Stimulated activated CD8-positive, alpha-beta memory T cell treated with anti-CD3 and anti-CD28 coated beads, Interleukin-15, amount 100 ng/mL, for 1 hour (primary cell): ENCODE measurements at regions not wholly inside any gene's neighbourhood (a gene's known extent, or its start where the extent isn't known, plus 50 kb on each side); places are given as distances from the start of the nearest gene placed in this dataset.

Experiments
- DNase-seq: peaks from one replicate; pipeline ENCODE4 v3.0.0-alpha.2; 2020; ENCODE audit warnings: low read depth

DNA sequence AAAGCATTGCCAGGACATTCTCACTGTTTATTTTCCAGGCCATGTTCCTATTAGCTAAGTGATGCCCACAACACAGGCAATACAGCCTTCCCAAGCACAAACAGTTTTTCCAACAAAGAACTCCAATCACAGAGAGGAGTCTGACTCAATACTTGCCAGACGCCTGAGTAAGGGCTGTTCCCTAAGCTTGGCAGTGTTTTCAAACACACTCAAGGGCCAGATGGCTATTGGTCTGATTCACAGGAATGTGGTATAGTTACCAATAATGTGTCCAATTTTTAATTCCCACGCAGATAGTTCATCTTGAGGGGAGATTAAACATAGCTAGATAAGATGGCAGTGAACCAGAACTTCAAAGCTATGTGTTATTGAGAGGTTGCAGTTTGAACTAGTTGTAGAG is 381.0 kb downstream of the SNAPC1 start:
- DNase-seq, result no peak

DNA sequence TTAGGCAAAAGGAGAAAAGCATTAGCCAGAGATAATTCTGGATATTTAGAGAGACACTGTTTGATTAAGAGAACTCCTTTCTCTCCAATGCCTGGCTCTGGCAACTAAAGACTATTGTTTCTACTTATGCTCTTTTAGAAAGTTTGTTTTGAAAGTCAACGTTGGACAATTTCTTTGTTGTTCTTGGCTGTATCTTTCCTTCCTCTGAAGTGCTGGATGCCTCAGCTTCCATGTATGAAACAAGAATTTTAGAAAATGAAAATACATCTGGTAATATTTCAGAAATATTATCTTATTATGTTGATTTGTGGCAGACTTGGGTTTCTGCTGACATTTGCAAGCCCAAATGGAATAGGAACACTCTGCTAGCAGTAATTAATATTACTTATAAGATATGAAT is 382.6 kb downstream of the SNAPC1 start:
- DNase-seq, result no peak

DNA sequence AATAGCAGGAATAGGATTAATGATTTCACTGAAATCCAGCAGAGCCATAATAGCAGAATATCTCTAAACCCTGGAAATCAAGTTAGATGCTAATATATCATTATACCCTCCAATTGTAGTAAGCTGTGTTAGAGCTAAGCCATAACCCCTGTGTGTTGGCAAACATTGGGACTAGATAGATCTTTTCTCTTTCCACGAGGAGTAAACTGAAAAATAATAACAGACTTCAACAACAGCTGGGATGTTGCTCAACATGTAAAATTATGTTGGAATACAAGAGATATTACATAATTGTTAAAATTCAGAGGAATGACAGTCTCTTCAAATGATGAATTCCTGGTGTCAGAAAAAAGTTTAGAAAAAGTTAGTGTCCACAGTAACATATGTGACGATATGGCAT is 383.8 kb downstream of the SNAPC1 start:
- no peak for DNase-seq

DNA sequence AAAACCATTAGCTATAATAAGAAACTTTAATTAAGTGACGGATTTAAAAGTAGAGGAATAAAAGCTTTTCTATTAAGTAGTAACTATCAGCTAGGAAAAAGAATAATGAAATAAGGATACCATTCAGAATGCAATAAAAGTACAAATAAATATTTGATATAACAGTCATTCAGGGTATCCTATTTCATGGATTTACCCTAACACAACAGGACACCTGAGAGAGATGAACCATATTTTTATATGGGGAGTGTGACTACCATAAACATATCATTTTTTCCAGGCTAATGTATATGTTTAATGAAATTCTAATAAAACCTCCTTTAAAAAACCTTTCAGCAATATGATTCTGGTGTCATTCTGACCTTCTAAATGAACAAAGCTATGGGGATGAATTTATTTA is 393.8 kb downstream of the SNAPC1 start:
- no peak for DNase-seq

DNA sequence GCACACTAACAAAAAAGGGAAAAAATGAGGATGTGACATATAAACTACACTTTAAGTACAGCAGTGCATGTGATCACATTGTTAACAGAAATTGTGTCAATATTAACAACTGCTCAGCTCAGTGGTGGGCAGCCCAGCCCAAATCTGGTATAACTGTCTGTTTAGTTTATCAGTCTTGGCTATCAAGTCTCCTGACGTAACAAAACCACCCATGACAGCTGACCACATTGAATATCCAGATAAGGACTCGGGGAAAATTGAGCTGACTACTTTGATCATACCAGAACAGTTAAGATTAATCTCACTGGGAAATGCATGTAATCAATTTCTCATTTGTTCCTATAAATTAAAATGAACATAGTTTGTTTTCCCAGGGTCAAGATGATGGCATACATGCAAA is 396.6 kb downstream of the SNAPC1 start:
- DNase-seq, result no peak

DNA sequence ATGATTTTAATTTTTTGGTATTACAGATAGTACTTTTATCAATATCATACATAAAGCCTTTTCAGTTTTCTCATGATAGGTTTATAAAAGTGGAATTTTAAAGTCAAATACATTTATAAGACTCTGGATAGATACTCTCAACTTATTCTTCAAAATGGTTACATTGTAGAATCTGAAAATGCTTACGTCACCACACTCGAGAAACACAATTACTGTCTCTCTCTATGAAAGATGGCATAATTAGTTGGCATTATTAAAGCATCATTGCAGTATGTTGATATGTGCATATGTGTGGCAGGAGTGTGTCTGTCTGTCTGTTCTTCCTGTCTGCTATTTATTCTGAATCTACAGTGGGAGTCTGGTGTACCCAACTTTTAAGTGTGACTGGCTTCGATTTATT is 397.1 kb downstream of the SNAPC1 start:
- no peak for DNase-seq

DNA sequence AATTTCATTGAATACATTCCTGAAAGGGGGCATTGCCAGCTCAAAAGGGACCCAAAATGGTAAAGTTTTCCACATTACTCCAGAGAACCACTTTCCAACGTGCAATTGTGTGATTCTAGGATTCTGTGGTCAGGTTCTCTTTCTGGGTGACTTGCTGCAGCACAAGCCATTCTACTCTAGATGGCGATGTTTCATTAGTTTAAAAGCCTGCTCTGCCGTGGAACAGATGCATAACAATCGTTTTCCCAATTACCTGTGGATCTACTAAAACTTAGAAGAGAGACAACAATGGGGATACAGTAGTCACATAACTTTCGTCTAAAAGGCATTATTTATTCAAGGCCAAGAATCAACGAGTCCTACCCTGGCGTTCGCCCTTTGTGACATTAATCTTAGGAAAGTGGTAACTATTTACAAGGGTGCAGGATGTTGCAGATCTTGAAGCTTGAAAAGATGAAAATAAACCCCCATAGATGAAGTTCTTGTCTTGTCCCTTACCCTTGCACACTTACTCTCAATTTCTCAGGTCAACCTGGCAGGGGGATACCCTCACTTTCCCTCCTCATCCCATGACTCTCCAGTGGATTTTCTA is 400.9 kb downstream of the SNAPC1 start:
- no peak for DNase-seq

DNA sequence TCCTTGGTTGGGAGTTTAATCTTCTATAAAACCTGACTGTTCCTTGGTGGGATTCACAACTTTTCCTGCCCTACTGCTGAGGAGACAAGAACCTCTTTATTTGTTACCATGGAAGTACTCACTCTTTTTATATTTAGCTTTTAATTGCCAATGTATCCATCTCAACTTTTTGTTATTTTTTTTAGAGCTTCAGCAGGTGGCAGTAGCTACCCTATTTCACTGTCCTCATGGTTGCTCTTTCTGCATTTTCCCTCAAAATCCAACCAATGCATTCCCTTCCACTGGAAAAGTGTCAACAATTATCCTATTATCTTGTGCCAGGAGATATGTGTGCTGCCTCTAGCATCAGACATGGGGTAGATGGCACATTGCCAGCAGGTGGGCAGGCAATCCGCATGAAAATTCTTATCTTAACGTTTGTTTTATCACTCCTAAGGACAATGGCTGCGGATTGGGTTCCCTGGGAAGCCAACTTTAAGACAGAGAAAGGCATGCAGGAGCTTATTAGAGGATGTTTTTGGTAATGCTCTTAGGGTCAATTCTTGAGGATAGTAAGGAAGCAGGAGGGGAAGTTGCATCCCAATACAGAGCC is 406.4 kb downstream of the SNAPC1 start:
- no peak for DNase-seq

DNA sequence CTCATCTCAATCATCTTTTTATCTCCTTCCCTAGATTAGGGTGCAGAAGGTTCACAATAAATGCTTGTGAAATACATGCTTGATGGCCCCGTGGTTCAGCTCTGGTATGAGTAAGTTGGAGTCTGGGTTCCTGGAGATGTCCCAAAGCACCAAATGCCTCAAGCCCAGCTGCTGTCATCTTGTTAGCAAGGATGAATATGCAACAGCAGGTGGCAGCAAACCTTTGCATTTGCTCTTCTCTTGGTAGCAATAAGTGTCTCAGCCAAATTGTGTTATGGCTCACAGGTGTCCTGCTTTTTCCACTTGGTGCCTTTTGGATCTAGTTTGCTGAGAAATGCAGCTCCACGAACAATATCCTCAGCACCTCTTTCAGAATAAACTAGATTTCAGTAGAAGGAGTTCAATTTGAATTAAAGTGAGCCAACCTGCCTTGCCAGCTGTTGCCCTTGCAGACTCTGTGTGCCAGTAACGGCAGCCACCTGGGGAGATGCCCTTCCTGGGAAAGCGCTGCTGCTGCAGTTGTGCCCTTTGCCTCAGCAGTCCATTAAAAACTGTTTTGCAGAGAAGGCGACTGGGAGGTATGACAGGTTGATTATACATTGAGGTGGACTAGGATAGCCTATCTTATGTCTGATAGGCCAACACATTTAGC is 417.3 kb downstream of the SNAPC1 start:
- DNase-seq, result no peak

DNA sequence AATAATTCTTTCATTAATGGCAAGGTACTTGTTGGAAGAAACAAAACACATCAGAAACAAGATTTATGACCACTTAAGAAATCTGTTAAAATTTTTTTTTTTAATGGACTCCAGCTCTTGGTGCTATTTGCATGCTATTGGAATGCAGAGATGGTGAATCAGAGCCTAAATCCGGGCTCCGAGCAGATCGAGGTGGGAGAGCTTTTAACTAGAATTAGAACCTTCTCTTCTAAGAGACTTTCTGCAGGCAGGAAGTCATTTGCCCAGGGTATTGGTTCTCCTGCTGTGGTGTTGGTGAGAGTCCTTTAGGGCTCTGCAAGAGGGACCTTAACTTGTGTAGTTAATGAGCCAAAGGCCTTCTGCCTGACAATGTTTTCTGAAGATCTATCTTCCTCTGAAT is 419.4 kb downstream of the SNAPC1 start:
- DNase-seq, result no peak

DNA sequence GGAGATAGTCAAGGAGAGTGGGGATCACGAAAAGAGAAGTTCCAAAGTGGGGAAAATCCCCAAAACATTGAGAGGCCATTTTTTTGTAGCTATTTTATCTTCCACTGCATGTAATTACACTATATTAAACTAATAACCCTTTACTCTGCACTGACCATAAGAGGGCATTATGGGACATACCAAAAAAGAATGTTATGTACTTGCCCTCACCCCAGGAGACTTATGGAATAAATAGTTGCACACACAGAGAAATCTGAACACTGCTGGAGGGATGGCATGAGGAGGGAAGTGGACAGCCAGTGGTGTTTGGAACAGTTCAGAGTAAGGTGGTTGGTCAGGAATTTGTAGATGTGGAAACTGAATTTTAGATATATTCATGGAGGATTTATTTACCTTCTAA is 422.9 kb downstream of the SNAPC1 start:
- no peak for DNase-seq

DNA sequence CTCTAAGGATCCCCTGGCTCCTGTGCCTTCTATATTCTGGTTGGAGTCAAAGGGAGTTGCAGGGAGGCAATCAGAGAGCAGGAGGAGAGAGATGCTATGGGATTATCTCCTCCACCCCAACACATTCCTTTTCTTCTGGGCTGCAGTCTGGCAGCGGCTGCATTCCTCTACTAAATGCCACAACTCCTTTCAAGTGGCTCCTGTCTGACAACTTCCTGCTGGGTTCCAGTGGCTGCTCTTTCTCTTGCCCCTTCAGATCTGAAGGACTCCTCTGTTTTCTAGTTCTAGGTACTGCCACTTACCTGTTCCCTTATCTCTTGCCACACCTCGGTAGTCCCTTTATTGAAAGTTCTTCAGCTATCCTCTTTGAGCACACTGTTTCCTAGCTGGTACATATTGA is 425.0 kb downstream of the SNAPC1 start:
- no peak for DNase-seq

DNA sequence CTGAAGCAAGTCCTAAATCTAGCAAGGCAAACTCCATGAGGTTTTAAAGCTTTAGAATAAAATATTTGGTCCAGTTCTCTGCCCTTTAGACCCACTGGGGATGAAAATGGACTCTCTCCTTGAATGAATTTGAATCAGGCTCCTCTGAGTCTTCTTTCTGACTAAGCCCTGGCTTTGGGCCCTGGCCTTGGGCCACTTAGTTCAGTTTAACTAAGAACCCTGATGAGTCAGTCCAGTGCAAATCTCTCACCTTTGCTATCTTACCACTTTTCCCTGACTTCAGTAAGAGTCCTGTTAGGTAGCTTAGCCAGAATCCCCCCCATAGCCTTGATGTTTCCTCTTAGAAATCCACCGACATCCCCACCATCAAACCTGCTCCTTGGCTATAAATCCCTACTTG is 427.5 kb downstream of the SNAPC1 start:
- no peak for DNase-seq

DNA sequence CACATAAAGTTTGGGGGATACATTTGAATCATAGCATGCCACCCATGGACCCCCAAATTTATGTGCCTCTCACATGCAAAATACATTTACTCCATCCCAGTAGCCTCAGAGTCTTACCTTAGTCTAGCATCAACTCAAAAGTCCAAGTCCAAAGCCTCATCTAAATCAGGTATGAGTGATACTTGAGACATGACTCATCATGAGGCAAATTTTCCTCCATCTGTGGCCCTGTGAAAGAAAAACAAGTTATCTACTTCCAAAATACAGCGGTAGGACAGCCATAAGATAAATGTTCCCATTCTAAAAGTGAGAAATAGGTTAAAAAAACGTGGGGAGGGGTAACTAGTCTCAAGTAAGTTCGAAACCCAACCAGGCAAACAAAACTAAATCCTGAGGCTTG is 444.2 kb downstream of the SNAPC1 start:
- no peak for DNase-seq

DNA sequence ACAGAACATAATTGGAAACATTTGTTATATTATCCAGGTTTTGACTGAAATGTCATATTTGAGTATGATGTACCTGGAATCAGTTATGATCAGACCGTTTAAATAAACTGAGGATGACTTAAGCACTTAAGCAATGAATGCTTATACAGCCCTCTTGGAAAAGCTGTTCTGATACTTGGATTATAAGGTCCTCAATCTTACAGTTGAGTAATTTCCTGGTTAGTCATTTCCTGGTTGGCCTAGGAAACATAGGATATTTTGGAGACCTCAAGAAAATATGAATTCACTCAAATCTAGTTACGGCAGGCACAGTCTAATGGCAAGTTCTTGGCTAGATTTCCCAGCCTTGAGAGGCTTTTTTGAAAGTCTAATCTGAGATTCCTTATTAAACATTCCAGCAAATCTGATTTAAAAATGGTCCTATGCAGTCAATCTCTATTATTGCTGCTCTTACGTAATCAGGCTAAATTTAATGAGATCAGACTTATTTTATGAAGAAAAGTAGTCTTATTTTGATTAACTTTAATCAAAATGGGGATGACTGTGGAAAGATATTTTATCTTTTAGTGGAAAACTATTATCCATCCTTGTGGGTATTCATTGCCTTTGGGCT is 447.2 kb downstream of the SNAPC1 start:
- DNase-seq, result no peak

DNA sequence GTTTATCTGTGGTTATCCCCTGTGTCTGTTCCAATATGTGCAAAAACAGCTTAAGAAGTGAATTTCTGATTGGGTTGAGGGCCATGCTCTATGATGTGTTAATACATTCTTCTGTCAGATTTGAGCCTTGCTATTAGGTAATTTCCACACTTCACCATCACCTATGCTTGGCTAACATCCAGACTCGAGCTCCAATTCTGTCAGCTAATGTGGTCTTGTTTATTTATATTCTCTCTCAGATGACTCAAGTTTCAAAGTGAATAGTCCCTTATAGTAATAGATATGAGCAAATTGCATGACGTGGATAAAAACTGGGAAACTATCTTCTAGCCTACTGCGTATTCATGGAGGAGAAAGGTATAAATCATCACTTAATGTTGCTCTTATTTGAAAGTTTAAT is 451.3 kb downstream of the SNAPC1 start:
- DNase-seq, result no peak

DNA sequence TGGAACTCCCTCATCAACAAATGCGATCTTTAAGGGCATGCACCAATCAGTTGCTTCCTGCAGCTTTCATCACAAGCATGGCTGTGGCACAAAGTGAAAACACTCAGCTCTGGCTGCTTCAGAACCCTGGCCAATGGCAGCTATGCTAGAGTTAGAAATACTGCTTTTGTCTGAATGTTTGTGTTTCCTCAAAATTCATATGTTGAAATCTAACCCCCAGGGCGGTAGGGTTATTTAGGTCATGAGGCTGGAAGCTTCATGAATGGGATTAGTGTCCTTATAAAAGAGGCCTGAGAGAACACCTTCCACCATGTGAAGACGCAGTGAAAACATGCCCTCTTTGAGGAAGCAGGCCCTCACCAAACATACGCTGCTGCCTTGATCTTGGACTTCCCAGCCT is 453.9 kb downstream of the SNAPC1 start:
- DNase-seq, result no peak

DNA sequence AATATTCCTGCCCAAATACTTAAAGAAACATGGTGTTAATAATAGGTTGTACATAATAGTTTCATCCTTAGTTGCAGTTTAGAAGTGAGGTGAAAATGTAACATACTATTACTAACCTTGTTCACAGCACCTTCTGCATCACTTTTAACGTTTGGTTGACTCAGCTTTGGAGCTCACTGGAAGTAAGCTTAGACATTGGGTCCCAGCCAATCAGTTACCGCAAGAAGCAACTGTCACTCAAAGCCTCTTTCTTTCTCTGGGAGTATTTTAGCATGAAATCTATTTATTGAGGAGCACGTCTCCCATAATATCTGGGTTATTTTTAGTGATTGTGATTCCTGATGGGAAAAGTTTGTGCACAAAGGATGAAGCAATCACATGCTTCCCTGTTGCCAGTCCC is 472.6 kb downstream of the SNAPC1 start:
- DNase-seq, result no peak

DNA sequence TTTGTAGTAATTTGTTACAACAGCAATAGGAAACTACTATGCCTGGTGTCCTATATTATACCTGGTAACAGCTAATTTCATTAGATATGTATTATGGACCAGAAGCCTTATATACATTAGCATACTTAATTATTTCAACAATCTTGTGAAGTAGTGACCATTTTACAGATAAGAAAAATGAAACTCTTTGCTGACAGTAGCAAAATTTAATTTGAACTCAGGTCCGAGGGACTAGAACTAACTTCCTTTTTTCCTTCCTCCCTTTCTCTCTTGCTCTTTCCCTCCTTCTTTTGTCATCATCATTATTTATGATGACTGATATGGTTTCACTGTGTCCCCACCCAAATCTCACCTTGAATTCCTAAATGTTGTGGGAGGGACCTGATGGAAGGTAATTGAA is 482.0 kb downstream of the SNAPC1 start:
- DNase-seq, result no peak

DNA sequence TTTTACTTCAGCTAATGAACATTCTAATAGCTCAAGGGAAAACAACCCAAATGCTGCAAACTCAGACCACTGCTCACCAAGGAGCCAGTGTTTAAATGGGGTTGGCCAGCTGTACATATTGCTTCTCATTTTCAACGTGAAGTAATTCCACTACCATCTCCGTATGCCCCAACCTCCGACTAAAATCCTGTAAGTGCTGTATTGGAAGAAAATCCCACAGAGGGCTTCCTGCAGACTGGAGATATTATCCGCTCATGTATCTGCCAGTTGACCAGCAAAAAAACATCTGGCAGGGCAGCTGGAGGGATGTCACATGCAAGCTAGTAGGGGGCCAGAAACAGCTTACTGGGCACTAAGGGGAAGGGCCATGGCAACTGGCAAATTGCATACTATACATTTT is 485.0 kb downstream of the SNAPC1 start:
- no peak for DNase-seq

DNA sequence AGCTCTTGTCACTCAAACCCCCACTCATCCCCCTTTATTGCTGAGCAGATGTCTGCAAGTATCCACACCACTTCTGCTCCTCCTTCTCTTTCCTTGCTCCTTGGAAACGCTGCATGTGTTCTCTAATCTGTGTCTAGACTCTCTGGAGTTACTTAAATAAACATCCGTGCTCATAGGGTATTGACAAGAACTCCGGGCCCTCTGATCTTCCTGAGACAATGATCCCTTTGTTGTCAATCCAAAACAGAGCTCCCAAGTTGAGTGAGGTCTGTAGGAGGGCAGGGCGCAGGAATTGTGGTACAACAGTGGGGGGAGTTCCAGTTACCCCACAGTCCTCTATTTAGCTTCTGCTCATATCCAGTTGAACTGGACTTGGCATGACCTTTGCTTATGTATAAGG is 489.0 kb downstream of the SNAPC1 start:
- DNase-seq, result no peak

DNA sequence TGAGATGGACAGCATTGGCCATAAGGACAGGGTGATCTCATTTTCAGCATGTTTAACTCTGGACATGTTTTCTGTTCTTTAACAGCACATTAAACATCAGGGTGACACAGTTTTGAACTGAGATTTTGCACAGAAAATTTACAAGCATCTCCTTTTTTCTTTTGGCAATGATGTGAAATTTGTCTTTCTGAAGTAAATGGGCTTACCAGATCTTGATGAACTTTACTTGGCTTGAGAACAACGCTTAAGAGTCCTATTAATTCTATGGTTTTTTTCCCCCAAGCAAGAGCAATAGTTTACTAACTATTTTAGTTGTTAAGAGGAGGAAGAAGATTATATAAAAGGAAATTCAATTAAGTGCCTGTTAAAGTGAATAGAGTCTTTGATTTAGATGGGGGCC is 491.0 kb downstream of the SNAPC1 start:
- DNase-seq, result no peak

DNA sequence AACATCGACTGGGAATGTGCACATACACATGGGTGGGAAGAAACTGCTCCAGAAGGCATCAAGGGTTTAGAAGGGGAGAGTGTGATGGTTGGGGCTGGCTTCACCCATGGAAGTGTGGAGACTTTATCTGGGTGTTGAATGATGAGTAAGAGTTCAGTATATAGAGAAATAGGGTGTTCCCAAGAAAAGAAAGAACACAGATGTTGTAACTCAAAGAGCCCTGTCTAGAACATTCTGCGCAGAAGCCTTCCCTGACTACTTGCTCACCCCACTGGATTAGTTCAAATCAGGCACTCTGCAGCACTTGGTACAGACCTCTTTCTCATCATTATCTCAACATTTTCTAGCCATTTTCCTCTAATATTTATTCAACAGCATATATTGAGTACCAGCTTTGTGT is 491.7 kb downstream of the SNAPC1 start:
- DNase-seq, result no peak

DNA sequence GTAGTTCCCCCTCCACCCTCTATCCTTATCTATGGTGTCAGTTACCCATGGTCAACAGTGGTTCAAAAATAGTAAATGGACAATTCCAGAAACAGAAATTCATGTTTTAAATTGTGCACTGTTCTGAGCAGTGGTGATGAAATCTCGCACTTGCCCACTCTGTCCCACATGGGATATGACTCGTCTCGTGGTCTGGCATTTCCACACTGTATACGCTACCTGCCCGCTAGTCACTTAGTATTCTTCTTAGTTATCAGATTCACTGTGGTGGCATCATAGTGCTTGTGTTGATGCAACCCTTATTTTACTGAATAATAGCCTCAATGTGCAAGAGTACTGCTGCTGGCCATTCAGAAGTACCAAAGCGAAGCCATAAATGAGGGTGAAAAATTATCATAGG is 507.0 kb downstream of the SNAPC1 start:
- no peak for DNase-seq
